A673 (cell line): ENCODE measurements at regions not wholly inside any gene's neighbourhood (a gene's known extent, or its start where the extent isn't known, plus 50 kb on each side); places are given as distances from the start of the nearest gene placed in this dataset.

Source experiments
- EZH2 ChIP-seq: fragments of 200-600 bp; sonication (generic); IDR thresholded peaks from 2 replicates; pipeline ENCODE4 v1.6.1; 2017; ENCODE audit warnings: borderline replicate concordance, low read depth, mild to moderate bottlenecking, mixed read lengths, antibody characterized with exemption, low read length; ENCODE audit not compliant: poor library complexity, severe bottlenecking
- TF ChIP-seq, protein P1 (sequence below): fragments of 300-800, 200-600 bp; sonication (generic); conservative IDR thresholded peaks from 2 replicates; pipeline ENCODE4 v1.5.1; 2017; ENCODE audit warnings: low read depth, mild to moderate bottlenecking, antibody characterized with exemption, low read length, moderate library complexity, mixed read lengths

DNA sequence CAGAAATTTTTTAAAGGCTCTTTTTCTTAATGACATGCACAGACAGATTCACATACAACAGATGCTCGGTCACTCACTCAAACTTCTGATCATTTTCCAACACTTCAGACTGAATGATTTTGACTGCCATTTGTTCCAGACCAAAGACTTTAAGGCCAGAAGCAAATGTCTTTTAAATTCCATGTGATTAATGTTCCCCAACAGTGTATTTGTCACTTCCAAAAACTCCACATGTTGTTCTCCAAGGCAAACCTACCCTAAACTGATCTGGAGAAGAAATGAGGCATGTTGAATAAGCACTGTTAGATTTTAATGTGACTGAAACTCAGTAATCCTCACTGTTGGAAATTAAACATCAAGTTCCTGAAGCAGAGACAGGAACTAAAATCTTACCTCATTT is 366.7 kb downstream of the GABRG2 start:
- TF ChIP-seq, protein P1, sequence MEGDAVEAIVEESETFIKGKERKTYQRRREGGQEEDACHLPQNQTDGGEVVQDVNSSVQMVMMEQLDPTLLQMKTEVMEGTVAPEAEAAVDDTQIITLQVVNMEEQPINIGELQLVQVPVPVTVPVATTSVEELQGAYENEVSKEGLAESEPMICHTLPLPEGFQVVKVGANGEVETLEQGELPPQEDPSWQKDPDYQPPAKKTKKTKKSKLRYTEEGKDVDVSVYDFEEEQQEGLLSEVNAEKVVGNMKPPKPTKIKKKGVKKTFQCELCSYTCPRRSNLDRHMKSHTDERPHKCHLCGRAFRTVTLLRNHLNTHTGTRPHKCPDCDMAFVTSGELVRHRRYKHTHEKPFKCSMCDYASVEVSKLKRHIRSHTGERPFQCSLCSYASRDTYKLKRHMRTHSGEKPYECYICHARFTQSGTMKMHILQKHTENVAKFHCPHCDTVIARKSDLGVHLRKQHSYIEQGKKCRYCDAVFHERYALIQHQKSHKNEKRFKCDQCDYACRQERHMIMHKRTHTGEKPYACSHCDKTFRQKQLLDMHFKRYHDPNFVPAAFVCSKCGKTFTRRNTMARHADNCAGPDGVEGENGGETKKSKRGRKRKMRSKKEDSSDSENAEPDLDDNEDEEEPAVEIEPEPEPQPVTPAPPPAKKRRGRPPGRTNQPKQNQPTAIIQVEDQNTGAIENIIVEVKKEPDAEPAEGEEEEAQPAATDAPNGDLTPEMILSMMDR = no peak
- no peak for TF ChIP-seq EZH2
